ENCODE measurements at regions not wholly inside any gene's neighbourhood (a gene's known extent, or its start where the extent isn't known, plus 50 kb on each side); places are given as distances from the start of the nearest gene placed in this dataset.

DNA sequence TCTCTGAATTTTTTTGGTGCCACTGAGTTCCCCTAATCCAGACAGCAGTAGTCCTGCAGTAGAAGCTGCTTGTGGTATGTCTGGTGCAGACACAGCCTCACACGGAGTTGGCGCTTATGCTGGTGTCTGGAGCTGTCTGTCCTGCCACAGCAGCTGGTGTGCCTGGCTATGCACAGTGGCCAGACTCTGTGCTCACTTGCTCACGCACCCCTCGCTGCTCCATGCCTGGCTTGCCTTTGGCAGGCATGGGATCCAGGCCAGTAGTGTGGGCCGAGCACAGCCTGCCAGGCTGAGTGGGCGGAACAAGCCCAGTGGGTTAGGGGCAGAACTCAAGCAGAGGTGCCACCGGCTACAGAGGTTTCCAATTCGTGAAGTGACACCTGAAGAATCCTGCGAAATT lies 845.9 kb upstream of the PCDH9 start:
- TF ChIP-seq, protein P1, sequence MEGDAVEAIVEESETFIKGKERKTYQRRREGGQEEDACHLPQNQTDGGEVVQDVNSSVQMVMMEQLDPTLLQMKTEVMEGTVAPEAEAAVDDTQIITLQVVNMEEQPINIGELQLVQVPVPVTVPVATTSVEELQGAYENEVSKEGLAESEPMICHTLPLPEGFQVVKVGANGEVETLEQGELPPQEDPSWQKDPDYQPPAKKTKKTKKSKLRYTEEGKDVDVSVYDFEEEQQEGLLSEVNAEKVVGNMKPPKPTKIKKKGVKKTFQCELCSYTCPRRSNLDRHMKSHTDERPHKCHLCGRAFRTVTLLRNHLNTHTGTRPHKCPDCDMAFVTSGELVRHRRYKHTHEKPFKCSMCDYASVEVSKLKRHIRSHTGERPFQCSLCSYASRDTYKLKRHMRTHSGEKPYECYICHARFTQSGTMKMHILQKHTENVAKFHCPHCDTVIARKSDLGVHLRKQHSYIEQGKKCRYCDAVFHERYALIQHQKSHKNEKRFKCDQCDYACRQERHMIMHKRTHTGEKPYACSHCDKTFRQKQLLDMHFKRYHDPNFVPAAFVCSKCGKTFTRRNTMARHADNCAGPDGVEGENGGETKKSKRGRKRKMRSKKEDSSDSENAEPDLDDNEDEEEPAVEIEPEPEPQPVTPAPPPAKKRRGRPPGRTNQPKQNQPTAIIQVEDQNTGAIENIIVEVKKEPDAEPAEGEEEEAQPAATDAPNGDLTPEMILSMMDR (IDR thresholded peaks at IDR 0.05), result no peak
- no peak for TF ChIP-seq SIN3A (IDR thresholded peaks at IDR 0.05; ENCODE audit: borderline replicate concordance, low read depth, low read length)
- no peak for TF ChIP-seq POLR2AphosphoS5 (IDR thresholded peaks at IDR 0.05; ENCODE audit: low read depth, low read length)
- TF ChIP-seq USF1 (IDR thresholded peaks at IDR 0.05; ENCODE audit: borderline replicate concordance, low read depth), result no peak
- no peak for TF ChIP-seq REST (IDR thresholded peaks at IDR 0.05; ENCODE audit: low read depth, low read length)
- no peak for TF ChIP-seq YY1 (IDR thresholded peaks at IDR 0.05; ENCODE audit: low read depth)
- TF ChIP-seq SMC3 (IDR thresholded peaks at IDR 0.05; ENCODE audit: low read depth, low read length), result no peak
- TF ChIP-seq TAF1 (IDR thresholded peaks at IDR 0.05; ENCODE audit: borderline replicate concordance, low read depth, low read length), result no peak
- TF ChIP-seq TEAD4 (IDR thresholded peaks at IDR 0.05; ENCODE audit: borderline replicate concordance, insufficient read depth), result no peak
- TF ChIP-seq, protein P2, sequence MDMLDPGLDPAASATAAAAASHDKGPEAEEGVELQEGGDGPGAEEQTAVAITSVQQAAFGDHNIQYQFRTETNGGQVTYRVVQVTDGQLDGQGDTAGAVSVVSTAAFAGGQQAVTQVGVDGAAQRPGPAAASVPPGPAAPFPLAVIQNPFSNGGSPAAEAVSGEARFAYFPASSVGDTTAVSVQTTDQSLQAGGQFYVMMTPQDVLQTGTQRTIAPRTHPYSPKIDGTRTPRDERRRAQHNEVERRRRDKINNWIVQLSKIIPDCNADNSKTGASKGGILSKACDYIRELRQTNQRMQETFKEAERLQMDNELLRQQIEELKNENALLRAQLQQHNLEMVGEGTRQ (IDR thresholded peaks at IDR 0.05; ENCODE audit: borderline replicate concordance, low read depth, low read length), result no peak
- no peak for TF ChIP-seq FOSL2 (IDR thresholded peaks at IDR 0.05; ENCODE audit: borderline replicate concordance, low read depth)

Measured in SK-N-SH (cell line).